HG02943 (cell line): ENCODE measurements at regions not wholly inside any gene's neighbourhood (a gene's known extent, or its start where the extent isn't known, plus 50 kb on each side); places are given as distances from the start of the nearest gene placed in this dataset.
"Not testable (repeated sequence)": the region's sequence is repeated elsewhere in the genome, so short reads cannot be mapped to it uniquely, and the experiment has no call there.

ENCODE experiments used
- ATAC-seq: cut with Tn5 transposase; IDR thresholded peaks from one replicate; pipeline ENCODE4 v1.9.1; 2021; ENCODE audit warnings: mild to moderate bottlenecking, low read depth, moderate library complexity; ENCODE audit not compliant: unreplicated experiment

DNA sequence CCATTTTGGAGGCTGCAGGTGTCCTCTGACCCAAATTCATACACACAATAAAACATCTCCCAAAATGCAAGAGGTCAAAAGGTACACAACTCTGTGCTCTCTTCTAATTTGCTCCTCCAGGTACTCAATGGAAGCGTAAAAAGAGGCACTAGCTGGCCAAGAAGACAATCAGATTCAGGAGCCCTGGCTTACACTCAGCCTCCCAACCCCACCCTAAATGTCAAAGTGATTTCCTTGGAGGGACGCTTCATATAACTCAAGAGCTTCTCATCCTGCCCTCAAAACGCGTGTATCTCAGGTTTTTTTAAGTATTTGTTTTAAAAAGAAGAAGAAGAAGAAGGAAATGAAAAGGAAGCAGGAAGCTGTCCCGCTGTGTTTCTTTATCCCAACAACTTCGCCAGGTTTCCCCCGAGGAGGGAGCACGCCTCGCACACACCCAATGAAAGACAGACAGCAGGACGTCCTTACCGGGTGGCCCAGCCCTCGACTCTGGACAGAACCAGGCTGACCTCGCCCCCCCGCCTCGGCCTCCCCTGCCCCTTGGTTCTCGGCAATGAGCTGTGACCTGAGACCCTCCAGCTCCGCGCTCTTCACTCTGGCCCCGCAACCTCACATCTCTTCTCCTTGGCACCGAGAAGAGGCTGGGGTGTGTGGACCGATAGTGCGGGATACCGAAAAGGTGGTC, 620.7 kb upstream of the ZNF385D start:
- no peak for ATAC-seq

DNA sequence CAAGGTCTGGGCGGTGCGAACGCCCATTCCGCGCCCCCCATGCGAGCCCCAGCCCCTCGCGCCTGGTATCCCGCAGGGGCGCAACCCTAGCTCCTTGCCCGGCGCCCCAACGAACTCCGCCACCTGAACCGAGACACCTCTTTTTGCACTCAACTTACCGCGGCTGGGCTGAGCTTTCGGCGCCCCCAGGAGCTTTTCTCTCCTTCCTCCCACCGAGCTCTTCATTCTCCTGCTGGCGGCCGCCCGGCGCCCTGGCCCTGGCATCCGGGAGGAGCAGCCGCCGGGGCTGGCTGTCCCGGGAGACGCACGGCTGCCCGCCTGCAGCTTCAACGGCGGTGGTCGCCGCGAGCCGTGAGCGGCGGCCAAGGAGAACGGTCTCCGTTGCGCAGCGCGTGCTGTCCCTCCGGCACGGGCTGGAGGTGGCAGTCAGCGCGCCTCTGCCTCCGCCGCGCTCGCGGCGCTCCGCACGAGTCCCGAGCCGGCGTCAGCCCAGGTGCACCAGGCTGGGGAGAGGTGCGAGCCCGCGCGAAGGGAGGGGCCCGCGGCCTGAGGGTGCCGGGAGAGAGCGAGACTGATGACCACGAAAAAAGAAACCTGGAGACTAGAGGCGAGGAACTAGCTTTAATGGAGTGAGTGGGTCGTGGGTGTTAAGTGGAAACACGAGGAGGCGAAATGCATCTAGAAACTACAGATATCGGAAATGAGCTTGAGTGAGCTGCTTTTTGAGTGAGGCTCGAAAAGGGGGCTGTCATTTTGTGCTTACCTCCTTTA, 621.5 kb upstream of the ZNF385D start:
- ATAC-seq = no peak

DNA sequence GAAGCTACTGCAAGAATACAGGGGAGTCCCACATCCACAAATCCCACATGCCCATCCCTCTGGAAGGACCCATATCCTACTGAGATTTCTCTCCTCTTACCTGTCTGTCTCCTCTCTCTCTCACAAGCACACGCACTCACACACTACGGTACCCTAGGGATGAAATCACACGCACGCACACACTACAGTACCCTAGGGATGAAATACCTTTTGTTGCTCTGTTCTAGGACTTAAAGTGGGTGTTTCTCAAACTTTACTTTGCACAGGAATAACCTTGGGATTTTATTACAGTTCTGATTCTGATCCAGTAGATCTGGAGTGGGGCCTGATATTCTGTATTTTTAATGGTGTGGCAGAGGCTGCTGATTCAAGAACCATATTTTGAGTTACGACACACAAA, 622.2 kb upstream of the ZNF385D start:
- ATAC-seq = no peak

DNA sequence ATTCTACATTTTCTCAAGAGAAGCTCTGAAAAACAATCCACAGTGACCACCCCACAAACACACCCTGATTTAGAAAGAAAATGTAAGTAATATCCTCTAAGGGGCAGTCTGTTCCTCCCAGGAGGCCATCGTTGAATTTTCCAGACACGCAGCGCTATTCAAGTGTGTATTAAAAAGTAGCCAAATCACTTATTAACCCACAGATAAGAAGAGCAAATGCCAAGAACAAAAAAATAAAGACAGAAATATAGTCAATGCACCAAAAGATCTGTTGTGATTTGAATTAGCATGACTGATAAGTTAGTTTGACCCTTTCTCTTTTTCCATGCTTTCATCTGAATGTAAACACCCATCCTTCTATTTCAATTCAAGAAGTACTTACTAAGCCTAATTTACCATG, 622.8 kb upstream of the ZNF385D start:
- ATAC-seq = no peak

DNA sequence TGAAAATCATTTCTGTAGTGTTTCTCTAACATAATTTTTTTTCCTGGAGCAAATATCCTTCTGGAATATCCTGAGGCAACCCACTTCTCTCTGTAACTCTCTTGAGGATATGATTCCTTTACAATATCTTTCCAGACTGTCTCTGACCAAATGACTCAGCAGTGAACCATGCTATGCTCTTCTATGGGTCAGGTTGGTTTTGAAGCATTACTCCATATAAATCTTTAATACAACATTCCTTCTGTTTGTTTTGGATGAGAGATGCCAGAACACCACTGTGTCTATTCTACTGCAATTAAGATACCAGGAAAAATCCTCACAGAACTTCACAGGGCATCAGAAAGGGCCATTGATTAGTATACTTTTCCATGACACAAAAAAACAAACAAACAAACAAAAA, 626.4 kb upstream of the ZNF385D start:
- no peak for ATAC-seq

DNA sequence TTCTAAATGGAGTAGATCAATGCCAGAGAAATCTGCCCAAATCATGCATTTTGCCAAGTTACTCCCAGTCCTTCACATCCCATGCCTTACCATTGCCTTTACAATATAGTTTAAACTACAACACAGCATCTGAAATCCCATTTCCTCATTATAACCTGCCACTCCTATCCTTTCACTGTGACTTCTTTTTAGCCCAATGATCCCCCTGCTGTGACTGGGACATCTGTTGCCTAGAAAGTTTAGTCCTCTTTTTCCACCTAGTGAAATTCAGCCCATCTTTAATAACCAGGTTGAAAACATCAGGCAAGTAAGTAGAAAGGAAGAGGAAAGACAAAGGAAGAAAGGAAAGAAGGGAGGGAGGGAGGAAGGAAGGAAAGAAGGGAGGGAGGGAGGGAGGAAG, 627.9 kb upstream of the ZNF385D start:
- ATAC-seq = no peak

DNA sequence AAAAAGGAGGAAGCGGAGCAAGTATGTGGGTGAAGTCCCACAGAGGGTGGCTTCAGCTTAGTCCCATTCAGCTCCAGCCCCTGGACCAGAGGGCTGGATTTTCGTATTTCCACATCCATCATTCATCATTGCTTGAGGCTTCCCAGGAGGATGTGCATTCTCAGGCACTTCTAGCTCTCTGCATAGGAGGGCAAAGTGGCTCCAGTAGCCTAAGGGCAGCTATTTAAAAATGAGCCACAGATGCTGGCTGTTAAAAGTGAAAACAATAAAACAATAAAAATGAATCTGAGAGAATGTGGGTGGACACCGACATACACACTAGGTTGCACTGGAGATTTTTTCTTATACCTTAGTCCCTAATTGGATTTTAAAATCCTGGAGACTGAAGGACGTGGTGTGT, 629.2 kb upstream of the ZNF385D start:
- no peak for ATAC-seq

DNA sequence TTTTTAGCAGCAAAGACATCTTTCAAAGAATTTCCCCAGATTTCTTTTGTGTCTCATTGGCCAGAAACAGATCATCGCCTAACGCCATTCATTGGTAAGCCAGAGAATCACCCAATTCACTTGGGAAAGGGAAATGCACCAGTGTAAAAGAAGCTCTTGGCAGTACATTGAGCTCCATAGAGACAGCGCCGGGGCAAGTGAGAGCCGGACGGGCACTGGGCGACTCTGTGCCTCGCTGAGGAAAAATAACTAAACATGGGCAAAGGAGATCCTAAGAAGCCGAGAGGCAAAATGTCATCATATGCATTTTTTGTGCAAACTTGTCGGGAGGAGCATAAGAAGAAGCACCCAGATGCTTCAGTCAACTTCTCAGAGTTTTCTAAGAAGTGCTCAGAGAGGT, 630.6 kb upstream of the ZNF385D start:
- not testable (repeated sequence) for ATAC-seq

DNA sequence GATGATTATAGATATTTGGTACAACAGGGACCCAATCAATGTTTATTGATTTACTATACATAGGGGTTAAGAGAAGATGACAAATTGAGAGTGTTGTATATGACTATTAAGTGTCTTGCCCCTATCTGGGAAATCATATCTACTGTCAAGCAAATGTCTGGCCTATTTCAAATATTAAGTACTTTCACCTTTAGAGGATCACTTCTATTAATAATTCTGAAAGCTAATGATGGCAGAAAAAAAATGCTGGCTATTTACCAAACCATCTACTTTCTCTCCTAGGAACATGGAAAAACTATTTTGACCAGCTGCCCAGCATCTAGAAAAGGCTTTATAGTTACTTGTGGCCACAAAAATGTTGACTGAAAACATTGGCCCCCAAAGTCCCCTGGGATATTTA, 632.3 kb upstream of the ZNF385D start:
- ATAC-seq = no peak

DNA sequence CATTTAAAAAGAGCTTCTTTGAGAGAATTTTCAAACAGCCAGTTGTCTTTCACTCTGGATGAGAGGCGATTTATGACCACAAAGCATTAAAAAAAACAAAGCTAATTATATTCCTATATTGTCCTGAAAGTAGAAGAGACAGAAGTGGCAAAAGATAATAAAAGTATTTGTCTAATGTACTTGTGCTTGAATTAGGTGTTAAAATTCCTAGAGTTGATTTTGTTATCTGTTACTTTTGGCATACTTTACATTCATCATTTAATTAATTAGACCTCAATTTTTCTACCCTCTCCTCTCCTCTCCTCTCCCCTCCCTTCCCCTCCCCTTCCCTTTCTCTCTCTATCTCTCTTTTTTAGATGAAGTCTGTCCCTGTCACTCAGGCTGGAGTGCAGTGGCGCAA, 635.1 kb upstream of the ZNF385D start:
- ATAC-seq = no peak

DNA sequence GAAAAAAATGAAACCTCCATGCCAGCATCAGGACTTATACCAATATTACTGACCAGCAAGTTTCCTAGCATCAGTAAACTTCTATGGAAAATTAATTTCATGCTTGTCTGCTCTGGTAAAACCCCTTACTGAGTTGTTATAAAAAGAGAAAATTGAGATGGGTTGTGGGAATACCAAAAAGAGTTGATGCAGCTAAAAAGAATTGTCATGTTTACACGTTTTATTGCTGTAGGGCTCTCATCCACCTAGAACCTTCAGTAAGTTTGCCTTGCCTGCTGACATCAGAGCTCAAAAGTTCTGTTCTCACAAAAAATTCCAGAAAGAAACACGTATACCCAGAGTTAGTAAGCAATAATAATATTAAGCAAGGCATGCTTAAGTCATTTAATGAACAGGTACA, 641.3 kb upstream of the ZNF385D start:
- no peak for ATAC-seq

DNA sequence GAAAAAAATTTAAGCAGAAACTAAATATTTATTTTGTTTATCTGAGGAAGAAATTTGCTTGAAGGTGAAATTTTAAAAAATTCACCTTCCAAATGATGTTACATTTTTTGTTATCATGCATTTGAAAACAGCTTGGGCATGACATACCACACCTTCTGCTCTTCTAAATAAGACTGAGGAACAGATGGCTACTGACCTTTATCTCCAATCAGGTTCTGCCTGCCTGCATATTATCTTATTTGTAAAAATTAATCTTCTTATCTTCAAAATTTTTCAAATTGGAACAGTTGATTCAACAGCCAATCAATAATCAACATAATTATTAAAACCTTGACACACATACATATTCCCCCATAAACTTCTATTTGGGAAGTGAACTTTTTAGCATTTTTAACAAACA, 641.8 kb upstream of the ZNF385D start:
- no peak for ATAC-seq

DNA sequence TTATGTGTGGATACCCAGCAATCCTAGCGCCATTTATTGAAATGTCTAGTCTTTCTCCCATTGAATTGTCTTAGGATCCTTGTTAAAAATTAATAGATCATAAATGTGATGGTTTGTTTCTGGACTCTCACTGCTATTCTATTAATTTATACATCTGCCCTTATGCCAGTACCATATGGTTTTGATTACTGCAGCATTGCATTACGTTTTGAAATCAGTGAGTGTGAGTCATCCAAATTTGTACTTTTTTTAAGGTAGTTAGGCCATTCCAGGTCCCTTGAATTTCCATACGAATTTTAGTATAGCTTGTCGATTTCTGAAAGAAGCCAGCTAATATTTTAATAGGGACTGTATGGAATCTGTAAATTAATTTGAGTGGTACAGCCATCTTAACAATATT, 648.6 kb upstream of the ZNF385D start:
- ATAC-seq = no peak

DNA sequence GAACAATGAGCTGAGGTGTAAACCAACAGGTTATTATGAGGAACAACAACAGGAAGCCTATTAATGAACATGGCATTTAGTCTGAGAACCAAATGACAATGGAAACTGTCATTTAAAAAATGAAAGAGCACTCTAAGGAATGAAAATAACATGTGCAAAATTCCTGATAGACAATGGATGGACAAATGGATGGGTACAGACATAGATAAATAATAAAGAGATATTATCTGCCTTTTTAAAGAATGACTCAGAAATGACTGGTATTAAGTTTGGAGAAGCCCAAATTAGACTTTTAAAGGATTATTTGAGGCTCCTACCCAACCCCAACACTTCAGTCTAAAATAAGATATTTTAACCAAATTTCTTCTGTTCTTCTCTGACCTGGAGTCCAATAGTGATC, 650.5 kb upstream of the ZNF385D start:
- no peak for ATAC-seq

DNA sequence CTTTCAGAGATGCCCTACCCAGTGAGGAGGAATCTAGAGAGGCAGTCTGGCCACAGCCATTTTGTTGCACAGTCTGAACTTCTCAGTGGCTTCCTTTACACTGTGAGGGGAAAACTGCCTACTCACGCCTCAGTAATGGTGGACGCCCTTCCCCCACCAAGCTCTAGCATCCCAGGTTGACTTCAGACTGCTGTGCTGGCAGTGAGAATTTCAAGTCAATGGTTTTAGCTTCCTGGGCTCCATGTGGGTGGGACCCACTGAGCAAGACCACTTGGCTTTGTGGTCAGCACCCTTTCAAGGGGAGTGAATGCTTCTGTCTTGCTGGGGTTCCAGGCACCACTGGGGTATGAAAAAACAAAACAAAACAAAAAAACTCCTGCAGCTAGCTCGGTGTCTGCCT, 663.2 kb upstream of the ZNF385D start:
- ATAC-seq = no peak

DNA sequence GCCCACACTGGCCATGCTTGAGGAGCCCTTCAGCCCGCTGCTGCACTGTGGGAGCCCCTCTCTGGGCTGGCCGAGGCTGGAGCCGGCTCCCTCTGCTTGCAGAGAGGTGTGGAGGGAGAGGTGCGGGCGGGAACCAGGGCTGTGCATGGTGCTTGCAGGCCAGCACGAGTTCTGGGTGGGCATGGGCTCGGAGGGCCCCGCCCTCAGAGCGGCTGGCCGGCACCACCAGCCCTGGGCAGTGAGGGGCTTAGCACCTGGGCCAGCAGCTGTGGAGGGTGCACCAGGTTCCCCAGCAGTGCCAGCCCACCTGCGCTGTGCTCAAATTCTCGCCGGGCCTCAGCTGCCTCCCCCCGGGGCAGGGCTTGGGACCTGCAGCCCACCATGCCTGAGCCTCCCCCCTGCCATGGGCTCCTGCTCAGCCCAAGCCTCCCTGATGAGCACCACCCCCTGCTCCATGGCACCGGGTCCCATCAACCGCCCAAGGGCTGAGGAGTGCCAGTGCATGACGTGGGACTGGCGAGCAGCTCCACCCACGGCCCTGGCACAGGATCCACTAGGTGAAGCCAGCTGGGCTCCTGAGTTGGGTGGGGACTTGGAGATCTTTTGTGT, 665.9 kb upstream of the ZNF385D start:
- ATAC-seq = not testable (repeated sequence)

DNA sequence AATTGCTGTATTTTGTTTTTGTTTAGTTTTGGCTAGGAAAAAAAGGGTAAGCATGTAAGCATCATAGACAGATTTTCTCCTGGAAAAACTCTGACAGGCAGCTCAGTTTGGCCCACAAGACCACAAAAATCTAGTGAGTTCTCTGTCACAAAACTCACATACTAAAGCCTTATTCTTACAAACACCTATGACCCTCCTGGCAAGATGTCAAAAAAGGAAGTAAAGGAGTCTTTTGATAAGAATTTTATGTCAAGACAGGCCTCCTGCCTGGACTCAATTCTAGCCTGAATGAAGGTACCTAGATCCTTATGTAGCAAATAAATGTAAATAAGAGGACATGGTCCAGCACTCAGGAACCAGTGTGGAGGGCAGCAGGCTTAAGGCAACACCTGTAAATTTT, 668.3 kb upstream of the ZNF385D start:
- ATAC-seq = no peak

DNA sequence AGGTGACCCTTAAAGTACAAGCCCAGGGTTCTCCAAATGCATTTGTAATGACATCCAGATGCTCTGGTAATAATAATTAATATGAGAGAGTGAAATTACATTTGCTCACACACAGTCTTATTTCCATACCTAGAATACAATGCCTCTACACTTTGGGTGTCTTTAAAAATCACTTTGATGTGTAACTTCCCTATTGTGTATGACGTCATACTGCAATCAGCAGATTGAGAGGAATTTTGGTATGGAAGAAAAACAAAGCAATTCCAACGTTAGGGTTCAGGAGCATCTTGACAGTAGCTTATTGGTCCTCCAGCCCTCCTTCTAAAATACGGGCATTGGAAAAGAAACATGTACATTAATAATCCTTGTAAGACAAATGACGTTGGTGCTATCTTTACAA, 670.6 kb upstream of the ZNF385D start:
- ATAC-seq = no peak

DNA sequence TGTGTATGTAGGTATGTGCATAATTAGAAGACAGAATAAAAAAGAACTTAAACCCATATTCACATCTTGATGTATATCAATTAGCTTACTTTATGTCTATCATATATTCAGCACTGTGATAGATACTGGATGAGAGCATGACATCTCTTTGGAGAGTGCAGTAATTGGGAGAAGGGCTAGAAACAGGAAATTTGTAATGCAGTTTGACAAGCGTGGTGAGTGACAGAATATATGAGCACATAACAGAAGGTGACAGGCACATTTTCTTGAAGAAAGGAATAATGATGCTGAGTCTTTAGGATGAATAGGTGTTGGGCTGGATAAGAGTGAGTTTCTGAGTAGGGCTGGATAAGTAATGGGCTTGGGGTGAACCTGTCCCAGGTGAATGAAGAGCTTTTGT, 680.3 kb upstream of the ZNF385D start:
- ATAC-seq = no peak

DNA sequence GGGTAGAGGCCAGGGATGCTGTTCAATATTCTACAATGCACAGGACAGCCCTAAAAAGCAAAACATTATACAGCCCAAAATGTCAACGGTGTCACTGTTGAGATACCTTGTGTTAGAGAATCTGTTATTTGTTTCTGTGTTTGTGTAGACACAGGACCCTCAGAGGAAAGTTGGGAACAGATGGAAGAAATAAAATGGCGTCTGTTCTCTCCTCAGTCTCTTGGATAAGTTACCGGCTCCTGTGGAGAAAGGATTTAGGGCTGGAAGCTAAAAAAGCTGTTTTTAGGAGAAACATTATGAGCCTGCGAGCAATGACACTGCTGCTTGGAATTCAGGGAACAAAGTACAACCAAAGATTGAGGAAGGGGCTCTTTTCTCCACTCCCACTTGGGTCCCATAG, 688.6 kb upstream of the ZNF385D start:
- ATAC-seq = no peak

DNA sequence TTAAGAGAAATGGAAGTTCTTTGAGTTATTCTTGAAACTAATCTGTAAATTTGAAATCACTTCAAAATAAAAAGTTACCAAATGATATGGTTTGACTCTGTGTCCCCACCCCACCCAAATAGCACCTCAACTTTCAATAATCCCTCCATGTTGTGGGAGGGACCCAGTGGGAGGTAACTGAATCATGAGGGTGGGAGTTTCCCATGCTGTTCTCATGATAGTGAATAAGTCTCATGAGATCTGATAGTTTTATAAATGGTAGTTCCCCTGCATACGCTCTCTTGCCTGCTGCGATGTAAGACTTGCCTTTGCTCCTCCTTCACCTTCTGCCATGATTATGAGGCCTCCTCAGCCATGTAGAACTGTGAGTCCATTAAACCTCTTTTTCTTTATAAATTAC, 690.7 kb upstream of the ZNF385D start:
- ATAC-seq = no peak
